ENCODE measurements at regions not wholly inside any gene's neighbourhood (a gene's known extent, or its start where the extent isn't known, plus 50 kb on each side); places are given as distances from the start of the nearest gene placed in this dataset.

GRCh38 chr13:60794751-60795150 is 397.7 kb downstream of the TDRD3 start:
- Histone ChIP-seq H3K9me3 (ENCODE audit: control insufficient read depth, low read depth, low read length) (no peaks in the 10 kb centered on the region), H3K27me3 (ENCODE audit: control insufficient read depth, extremely low read depth, insufficient read depth, low read length) (no peaks in the 10 kb centered on the region), H3K4me1 (ENCODE audit: control insufficient read depth, extremely low read depth, insufficient read depth, low read length) (no peaks in the 10 kb centered on the region), H4K20me1 (ENCODE audit: control insufficient read depth, extremely low read depth, insufficient read depth, low read length) (no peaks in the 10 kb centered on the region), H3K27ac (ENCODE audit: control insufficient read depth, insufficient read depth, low read length) (no peak overlapping the region), H2AFZ (ENCODE audit: control insufficient read depth, low read length) (no peak overlapping the region), H3K4me2 (ENCODE audit: control insufficient read depth, extremely low read depth, insufficient read depth, low read depth, low read length) (no peak overlapping the region), H3K4me3 (ENCODE audit: control insufficient read depth in 2 of 3, extremely low read depth in 1 of 3, insufficient read depth in 2 of 3, low read depth in 1 of 3, low read length in 3 of 3) (no peak overlapping the region), H3K9me1 (ENCODE audit: control insufficient read depth, extremely low read depth, insufficient read depth, low read length) (no peaks in the 10 kb centered on the region), H3K79me2 (ENCODE audit: control insufficient read depth, insufficient read depth, low read length) (no peaks in the 10 kb centered on the region), H3K9ac (ENCODE audit: control insufficient read depth, extremely low read depth, insufficient read depth, low read length) (no peak overlapping the region), H3K36me3 (ENCODE audit: control insufficient read depth in 2 of 2, extremely low read depth in 1 of 2, insufficient read depth in 2 of 2, low read length in 2 of 2) (no peaks in the 10 kb centered on the region)
- FAIRE-seq (no peak), DNase-seq (ENCODE audit: low read depth, low spot score) (no peak)
- dilution Hi-C loops (cut with MboI; ENCODE audit: extremely low pct_ligation_motif_present, low sequenced_read_pairs): no loop called here
- TF ChIP-seq EZH2 (IDR thresholded peaks at IDR 0.05; ENCODE audit: low read length) (no peak), CTCF (optimal IDR thresholded peaks at IDR 0.05 in 1 of 3, IDR thresholded peaks at IDR 0.05 in 1 of 3, conservative IDR thresholded peaks at IDR 0.05 in 1 of 3; ENCODE audit: extremely low read depth in 1 of 3, insufficient read depth in 2 of 3, low read length in 3 of 3) (no peak)

GRCh38 chr13:60790620-60791019 is 393.6 kb downstream of the TDRD3 start:
- Histone ChIP-seq H4K20me1 (ENCODE audit: control insufficient read depth, extremely low read depth, insufficient read depth, low read length) (no peaks in the 10 kb centered on the region), H3K4me3 (ENCODE audit: control insufficient read depth in 2 of 3, extremely low read depth in 1 of 3, insufficient read depth in 2 of 3, low read depth in 1 of 3, low read length in 3 of 3) (no peak overlapping the region), H3K9ac (ENCODE audit: control insufficient read depth, extremely low read depth, insufficient read depth, low read length) (no peak overlapping the region), H2AFZ (ENCODE audit: control insufficient read depth, low read length) (no peak overlapping the region), H3K9me1 (ENCODE audit: control insufficient read depth, extremely low read depth, insufficient read depth, low read length) (no peaks in the 10 kb centered on the region), H3K27me3 (ENCODE audit: control insufficient read depth, extremely low read depth, insufficient read depth, low read length) (no peaks in the 10 kb centered on the region), H3K4me1 (ENCODE audit: control insufficient read depth, extremely low read depth, insufficient read depth, low read length) (peaks cover 13% of the 10 kb centered on the region), H3K36me3 (ENCODE audit: control insufficient read depth in 2 of 2, extremely low read depth in 1 of 2, insufficient read depth in 2 of 2, low read length in 2 of 2) (no peaks in the 10 kb centered on the region), H3K79me2 (ENCODE audit: control insufficient read depth, insufficient read depth, low read length) (no peaks in the 10 kb centered on the region), H3K9me3 (ENCODE audit: control insufficient read depth, low read depth, low read length) (no peaks in the 10 kb centered on the region), H3K4me2 (ENCODE audit: control insufficient read depth, extremely low read depth, insufficient read depth, low read depth, low read length) (no peak overlapping the region), H3K27ac (ENCODE audit: control insufficient read depth, insufficient read depth, low read length) (no peak overlapping the region)
- FAIRE-seq (no peak), DNase-seq (ENCODE audit: low read depth, low spot score) (no peak)
- TF ChIP-seq CTCF (optimal IDR thresholded peaks at IDR 0.05 in 1 of 3, IDR thresholded peaks at IDR 0.05 in 1 of 3, conservative IDR thresholded peaks at IDR 0.05 in 1 of 3; ENCODE audit: extremely low read depth in 1 of 3, insufficient read depth in 2 of 3, low read length in 3 of 3) (no peak), EZH2 (IDR thresholded peaks at IDR 0.05; ENCODE audit: low read length) (no peak)
- dilution Hi-C loops (cut with MboI; ENCODE audit: extremely low pct_ligation_motif_present, low sequenced_read_pairs): no loop called here
